Hepatocyte (in vitro differentiated cells): ENCODE measurements at regions not wholly inside any gene's neighbourhood (a gene's known extent, or its start where the extent isn't known, plus 50 kb on each side); places are given as distances from the start of the nearest gene placed in this dataset.

Experiments
- CTCF ChIP-seq: fragments of 200-600 bp; sonication (generic); IDR thresholded peaks from 2 replicates; pipeline ENCODE4 v1.5.1; 2016; ENCODE audit warnings: antibody characterized with exemption, mild to moderate bottlenecking; ENCODE audit not compliant: poor library complexity
- EZH2phosphoT487 ChIP-seq: fragments of 200-600 bp; sonication (generic); IDR thresholded peaks from one replicate; pipeline ENCODE4 v1.6.1; 2018; ENCODE audit warnings: antibody characterized with exemption, mild to moderate bottlenecking, low read depth, moderate library complexity; ENCODE audit not compliant: unreplicated experiment, severe bottlenecking

GRCh38 chr17:65468321-65468720, 93.1 kb downstream of the AXIN2 start:
- TF ChIP-seq CTCF, result no peak
- TF ChIP-seq EZH2phosphoT487, result no peak
